ENCODE measurements at regions not wholly inside any gene's neighbourhood (a gene's known extent, or its start where the extent isn't known, plus 50 kb on each side); places are given as distances from the start of the nearest gene placed in this dataset.
"Not testable (repeated sequence)": the region's sequence is repeated elsewhere in the genome, so short reads cannot be mapped to it uniquely, and the experiment has no call there.

DNA sequence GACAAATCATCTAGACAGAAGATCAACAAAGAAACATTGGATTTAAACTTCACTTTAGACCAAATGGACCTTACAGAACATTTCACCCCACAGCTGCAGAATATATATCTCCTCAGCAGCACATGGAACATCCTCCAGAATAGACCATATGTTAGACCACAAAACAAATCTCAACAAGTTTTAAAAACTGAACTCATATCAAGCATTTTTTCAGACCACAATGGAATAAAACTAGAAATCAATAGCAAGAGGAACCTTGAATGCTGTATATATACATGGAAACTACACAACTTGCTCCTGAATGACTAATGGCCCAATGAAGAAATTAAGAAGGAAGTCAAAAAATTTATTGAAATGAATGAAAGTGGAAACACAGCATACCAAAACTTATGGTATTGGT is 157.7 kb downstream of the MTERF1 start:
- H3K4me1 ChIP-seq (ENCODE audit: insufficient read depth, low read length, poor library complexity, severe bottlenecking) = no peaks in the 10 kb centered on the region
- H3K9me3 ChIP-seq (ENCODE audit: low read depth, low read length, poor library complexity, severe bottlenecking) = peaks cover 5% of the 10 kb centered on the region
- POLR2A ChIA-PET (ENCODE audit: low non-redundant PET) = no interaction called here
- DNase-seq (ENCODE audit: low spot score) = no peak
- no peaks in the 10 kb centered on the region for H3K27me3 ChIP-seq (replicated peaks; ENCODE audit: insufficient read depth, low read depth, low read length, poor library complexity)
- no peak overlapping the region for H3K4me3 ChIP-seq (ENCODE audit: low read depth, low read length, poor library complexity, severe bottlenecking)
- CTCF ChIA-PET = no interaction called here
- BruUV-seq (replicated peaks) = no TSS peak
- intact Hi-C loops (cut with micrococcal nuclease; ENCODE audit: unreplicated experiment) = no loop called here
- TF ChIP-seq, protein P1, sequence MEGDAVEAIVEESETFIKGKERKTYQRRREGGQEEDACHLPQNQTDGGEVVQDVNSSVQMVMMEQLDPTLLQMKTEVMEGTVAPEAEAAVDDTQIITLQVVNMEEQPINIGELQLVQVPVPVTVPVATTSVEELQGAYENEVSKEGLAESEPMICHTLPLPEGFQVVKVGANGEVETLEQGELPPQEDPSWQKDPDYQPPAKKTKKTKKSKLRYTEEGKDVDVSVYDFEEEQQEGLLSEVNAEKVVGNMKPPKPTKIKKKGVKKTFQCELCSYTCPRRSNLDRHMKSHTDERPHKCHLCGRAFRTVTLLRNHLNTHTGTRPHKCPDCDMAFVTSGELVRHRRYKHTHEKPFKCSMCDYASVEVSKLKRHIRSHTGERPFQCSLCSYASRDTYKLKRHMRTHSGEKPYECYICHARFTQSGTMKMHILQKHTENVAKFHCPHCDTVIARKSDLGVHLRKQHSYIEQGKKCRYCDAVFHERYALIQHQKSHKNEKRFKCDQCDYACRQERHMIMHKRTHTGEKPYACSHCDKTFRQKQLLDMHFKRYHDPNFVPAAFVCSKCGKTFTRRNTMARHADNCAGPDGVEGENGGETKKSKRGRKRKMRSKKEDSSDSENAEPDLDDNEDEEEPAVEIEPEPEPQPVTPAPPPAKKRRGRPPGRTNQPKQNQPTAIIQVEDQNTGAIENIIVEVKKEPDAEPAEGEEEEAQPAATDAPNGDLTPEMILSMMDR (conservative IDR thresholded peaks at IDR 0.05; ENCODE audit: low read depth, low read length) = no peak
- no peak for TF ChIP-seq EZH2 (IDR thresholded peaks at IDR 0.05; ENCODE audit: borderline replicate concordance, low read depth, low read length, poor library complexity, severe bottlenecking)
- no peaks in the 10 kb centered on the region for H3K36me3 ChIP-seq (ENCODE audit: insufficient read depth, low read length, poor library complexity, severe bottlenecking)
- no peak overlapping the region for H3K27ac ChIP-seq (ENCODE audit: low read depth, low read length, poor library complexity, severe bottlenecking)

DNA sequence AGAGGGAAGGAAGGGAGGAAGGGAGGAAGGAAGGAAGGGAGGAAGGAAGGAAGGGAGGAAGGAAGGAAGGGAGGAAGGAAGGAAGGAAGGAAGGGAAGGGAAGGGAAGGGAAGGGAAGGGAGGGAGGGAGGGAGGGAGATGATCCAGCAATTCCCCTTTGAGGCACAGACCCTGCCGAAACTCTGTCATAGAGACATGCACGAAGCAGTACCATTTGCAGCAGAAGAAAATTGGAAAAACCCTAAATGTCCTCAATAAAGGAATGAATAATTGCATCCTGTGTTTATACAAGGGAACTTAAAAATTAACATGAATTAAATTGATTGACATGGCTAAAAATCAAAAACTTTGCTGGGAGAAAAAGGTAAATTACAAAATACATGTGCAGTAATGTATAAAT is 151.5 kb downstream of the MTERF1 start:
- BruUV-seq (replicated peaks); intact Hi-C loops (cut with micrococcal nuclease; ENCODE audit: unreplicated experiment): not testable (repeated sequence)

DNA sequence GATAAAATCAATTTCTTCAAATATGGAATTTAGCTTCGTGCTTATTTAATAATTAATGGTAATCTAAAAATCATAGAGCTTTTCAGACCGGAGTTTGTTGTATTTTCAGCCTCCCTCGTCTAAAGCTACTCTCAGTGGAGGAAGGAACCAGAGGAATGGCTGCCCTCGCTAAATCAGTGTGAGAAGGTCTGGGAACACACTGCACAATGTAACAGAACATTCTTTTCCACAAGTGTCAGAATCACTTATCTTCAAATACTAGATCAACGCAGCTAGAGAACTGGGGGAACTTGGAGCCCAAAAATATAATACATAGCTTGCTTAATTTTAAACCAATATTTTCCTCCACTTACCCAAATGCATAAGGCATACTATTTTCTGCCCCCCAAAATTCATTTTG is 148.5 kb downstream of the MTERF1 start:
- Histone ChIP-seq H3K27me3 (replicated peaks; ENCODE audit: insufficient read depth, low read depth, low read length, poor library complexity) (no peaks in the 10 kb centered on the region), H3K4me3 (ENCODE audit: low read depth, low read length, poor library complexity, severe bottlenecking) (no peak overlapping the region), H3K9me3 (ENCODE audit: low read depth, low read length, poor library complexity, severe bottlenecking) (peaks cover 2% of the 10 kb centered on the region), H3K27ac (ENCODE audit: low read depth, low read length, poor library complexity, severe bottlenecking) (no peak overlapping the region), H3K4me1 (ENCODE audit: insufficient read depth, low read length, poor library complexity, severe bottlenecking) (no peaks in the 10 kb centered on the region), H3K36me3 (ENCODE audit: insufficient read depth, low read length, poor library complexity, severe bottlenecking) (no peaks in the 10 kb centered on the region)
- POLR2A ChIA-PET (ENCODE audit: low non-redundant PET) = no interaction called here
- TF ChIP-seq, protein P1 (conservative IDR thresholded peaks at IDR 0.05; ENCODE audit: low read depth, low read length) = no peak
- TF ChIP-seq EZH2 (IDR thresholded peaks at IDR 0.05; ENCODE audit: borderline replicate concordance, low read depth, low read length, poor library complexity, severe bottlenecking) = no peak
- intact Hi-C loops (cut with micrococcal nuclease; ENCODE audit: unreplicated experiment) = no loop called here
- no TSS peak for BruUV-seq (replicated peaks)
- CTCF ChIA-PET = no interaction called here
- no peak for DNase-seq (ENCODE audit: low spot score)

More for the DNA sequence above, 151.5 kb downstream of the MTERF1 start:
- H3K9me3 ChIP-seq (ENCODE audit: low read depth, low read length, poor library complexity, severe bottlenecking); CTCF ChIA-PET; H3K27ac ChIP-seq (ENCODE audit: low read depth, low read length, poor library complexity, severe bottlenecking); H3K36me3 ChIP-seq (ENCODE audit: insufficient read depth, low read length, poor library complexity, severe bottlenecking); H3K4me1 ChIP-seq (ENCODE audit: insufficient read depth, low read length, poor library complexity, severe bottlenecking); POLR2A ChIA-PET (ENCODE audit: low non-redundant PET); H3K27me3 ChIP-seq (replicated peaks; ENCODE audit: insufficient read depth, low read depth, low read length, poor library complexity); DNase-seq (ENCODE audit: low spot score); H3K4me3 ChIP-seq (ENCODE audit: low read depth, low read length, poor library complexity, severe bottlenecking): not testable (repeated sequence)

DNA sequence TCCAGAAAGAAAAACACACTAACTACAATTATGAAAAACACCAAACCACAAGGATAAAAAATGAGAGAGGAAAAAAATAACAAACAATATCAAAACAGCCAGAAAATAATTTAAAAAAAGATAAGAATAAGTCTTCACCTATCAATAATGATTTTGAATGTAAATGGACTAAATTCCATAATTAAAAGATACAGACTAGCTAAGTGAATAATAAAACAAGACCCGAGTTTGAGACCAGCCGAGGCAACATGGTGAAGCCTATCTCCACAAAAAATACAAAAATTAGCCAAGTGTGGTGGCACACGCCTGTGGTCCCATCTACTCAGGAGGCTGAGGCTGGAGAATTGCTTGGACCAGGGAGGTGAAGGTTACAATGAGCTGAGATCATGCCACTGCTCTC is 131.1 kb downstream of the MTERF1 start:
- Histone ChIP-seq H3K4me3 (ENCODE audit: low read depth, low read length, poor library complexity, severe bottlenecking) (no peak overlapping the region), H3K9me3 (ENCODE audit: low read depth, low read length, poor library complexity, severe bottlenecking) (no peaks in the 10 kb centered on the region), H3K36me3 (ENCODE audit: insufficient read depth, low read length, poor library complexity, severe bottlenecking) (no peaks in the 10 kb centered on the region), H3K27me3 (replicated peaks; ENCODE audit: insufficient read depth, low read depth, low read length, poor library complexity) (no peaks in the 10 kb centered on the region), H3K4me1 (ENCODE audit: insufficient read depth, low read length, poor library complexity, severe bottlenecking) (peaks cover 3% of the 10 kb centered on the region), H3K27ac (ENCODE audit: low read depth, low read length, poor library complexity, severe bottlenecking) (no peak overlapping the region)
- no peak for DNase-seq (ENCODE audit: low spot score)
- intact Hi-C loops (cut with micrococcal nuclease; ENCODE audit: unreplicated experiment) = no loop called here
- ChIA-PET CTCF (no interaction called here), POLR2A (ENCODE audit: low non-redundant PET) (interaction anchor here (0.7 kb wide), 1 partner anchor 10 kb away, joined by 8 read pairs; no protein-coding TSS in a partner anchor)
- BruUV-seq (replicated peaks) = no TSS peak
- TF ChIP-seq EZH2 (IDR thresholded peaks at IDR 0.05; ENCODE audit: borderline replicate concordance, low read depth, low read length, poor library complexity, severe bottlenecking) = no peak
- TF ChIP-seq, protein P1 (conservative IDR thresholded peaks at IDR 0.05; ENCODE audit: low read depth, low read length) = no peak

All from A673 (cell line).